HG03520 (cell line): ENCODE measurements at regions not wholly inside any gene's neighbourhood (a gene's known extent, or its start where the extent isn't known, plus 50 kb on each side); places are given as distances from the start of the nearest gene placed in this dataset.
"Not testable (repeated sequence)": the region's sequence is repeated elsewhere in the genome, so short reads cannot be mapped to it uniquely, and the experiment has no call there.

Experiments
- ATAC-seq: cut with Tn5 transposase; IDR thresholded peaks from one replicate; pipeline ENCODE4 v1.9.1; 2021; ENCODE audit warnings: mild to moderate bottlenecking, moderate library complexity; ENCODE audit not compliant: unreplicated experiment

DNA sequence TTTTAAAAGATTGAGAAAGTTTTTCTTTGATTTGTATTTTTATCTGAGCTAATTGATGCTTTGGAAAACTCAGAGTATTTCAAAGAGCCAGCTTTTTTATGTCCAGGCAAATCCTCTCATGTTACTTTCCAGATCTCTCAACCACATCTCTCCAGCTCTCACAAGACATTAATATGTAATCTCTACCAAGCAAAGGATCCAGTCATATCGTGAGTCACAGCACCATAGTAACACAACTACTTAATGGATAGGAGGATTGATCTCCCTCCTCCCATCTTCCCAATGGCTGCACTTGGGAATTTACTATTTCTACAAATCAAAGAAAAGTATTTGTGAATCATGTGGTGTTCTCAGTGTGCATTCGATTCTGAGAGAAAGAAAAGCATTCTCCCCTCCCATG lies 63.3 kb downstream of the POU4F1 start:
- ATAC-seq, result no peak

- ATAC-seq, result not testable (repeated sequence)
Measured at GRCh38 chr13:78526044-78526443, 77.3 kb downstream of the POU4F1 start.

DNA sequence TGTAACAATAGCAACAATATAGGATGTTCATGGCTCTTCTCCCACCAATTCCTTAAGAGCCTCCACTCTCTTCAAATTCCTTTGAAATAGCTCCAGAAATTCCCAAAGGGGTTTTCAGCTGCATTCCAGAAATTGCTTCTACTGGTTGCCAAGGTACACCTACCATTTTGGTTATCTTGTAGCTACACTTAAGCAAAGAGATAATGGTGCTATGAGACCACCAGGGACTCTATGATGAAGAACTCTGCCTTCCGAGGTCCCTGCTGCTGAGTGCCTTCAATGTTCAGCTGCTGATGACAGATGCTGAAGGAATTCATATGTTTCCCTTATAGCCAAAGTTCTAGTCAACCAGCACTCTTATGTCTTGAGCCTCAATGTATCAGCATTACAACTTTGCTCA lies 78.4 kb downstream of the POU4F1 start:
- no peak for ATAC-seq

- ATAC-seq, result no peak
Measured at GRCh38 chr13:78521091-78521490, 82.3 kb downstream of the POU4F1 start.

DNA sequence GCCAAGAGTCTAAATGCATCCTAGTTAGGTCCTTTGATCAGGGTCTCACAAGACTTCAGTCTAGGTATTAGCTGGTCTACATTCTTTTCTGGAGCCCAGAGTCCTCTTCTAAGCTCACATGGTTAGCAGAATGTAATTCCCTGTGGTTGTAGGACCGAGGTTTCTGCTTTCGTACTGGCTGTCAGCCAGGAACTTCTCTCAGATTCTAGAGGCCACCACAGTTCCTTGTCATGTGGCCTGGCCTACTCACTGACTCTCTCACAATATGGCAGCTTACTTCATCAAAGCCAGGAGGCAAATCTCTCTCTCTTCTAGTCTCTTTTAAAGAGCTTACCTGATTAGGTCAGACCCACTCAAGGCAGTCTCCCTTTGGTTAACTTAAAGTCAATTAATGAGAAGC lies 82.9 kb downstream of the POU4F1 start:
- no peak for ATAC-seq

DNA sequence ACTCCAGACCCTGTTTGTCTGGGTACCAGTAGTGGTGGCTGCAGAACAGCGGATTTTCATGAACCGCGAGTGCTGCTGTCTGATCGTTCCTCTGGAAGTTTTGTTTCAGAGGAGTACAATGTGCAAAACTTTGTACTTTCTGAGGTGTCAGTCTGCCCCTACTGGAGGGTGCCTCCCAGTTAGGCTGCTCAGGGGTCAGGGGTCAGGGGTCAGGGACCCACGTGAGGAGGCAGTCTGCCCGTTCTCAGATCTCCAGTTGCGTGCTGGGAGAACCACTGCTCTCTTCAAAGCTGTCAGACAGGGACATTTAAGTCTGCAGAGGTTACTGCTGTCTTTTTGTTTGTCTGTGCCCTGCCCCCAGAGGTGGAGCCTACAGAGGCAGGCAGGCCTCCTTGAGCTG lies 84.9 kb downstream of the POU4F1 start:
- ATAC-seq, result not testable (repeated sequence)

GRCh38 chr13:78499802-78500201 lies 103.5 kb downstream of the POU4F1 start:
- ATAC-seq, result no peak

GRCh38 chr13:78497702-78498355 lies 105.5 kb downstream of the POU4F1 start:
- no peak for ATAC-seq

DNA sequence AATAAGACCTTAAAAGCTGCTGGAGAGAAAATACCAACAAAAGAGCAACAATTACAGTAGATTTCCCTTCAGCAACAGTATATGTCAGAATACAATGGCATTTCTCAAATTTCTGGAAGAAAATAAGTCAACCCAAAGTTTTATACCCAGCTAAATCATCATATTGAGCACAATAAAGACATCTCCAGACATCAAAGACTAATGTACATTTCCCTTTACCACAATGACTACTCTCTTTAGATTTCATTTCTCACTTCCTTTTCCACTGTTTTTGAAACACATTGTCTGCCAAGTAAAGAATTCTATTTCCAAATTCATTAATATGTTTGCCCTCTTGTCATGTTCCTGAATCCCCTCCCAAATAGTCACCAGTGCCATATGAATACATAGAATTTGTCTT lies 111.4 kb downstream of the POU4F1 start:
- no peak for ATAC-seq

GRCh38 chr13:78490225-78490624 lies 113.1 kb downstream of the POU4F1 start:
- not testable (repeated sequence) for ATAC-seq

DNA sequence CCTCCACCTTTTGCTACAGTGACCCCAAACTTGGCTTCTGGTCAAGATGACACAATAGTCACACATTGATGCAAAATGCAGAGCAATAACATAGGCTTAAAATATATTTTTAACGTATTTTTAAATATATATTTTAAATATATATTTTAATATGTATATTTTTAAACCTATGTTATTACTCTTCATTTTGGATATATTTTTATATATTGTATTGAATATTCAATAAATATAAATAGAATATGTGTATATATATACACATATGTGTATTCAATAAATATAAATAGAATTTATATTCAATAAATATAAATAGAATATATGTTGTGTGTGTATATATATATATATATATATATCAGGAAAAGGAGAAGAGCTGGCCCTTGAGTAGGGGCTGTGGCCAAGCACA lies 115.6 kb downstream of the POU4F1 start:
- ATAC-seq, result no peak

DNA sequence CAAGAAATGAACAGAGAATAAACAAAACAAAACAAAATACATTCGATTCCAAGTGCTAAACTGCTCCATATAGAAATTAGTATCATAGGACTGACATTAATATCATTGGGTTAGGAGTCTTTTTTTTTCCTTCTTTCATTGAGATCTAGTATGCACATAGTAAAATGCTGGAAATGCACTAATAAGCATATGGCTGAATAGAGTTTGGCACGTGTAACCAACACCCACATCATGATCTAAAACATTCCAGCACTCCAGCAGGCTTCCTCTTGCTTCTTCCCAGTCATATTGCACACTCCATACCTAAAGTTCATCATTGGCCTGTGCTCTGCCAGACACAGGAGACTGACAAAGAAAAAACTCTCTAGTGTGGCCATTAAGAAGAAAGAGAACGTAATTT lies 117.5 kb downstream of the POU4F1 start:
- ATAC-seq, result no peak

GRCh38 chr13:78478183-78478582 lies 125.2 kb downstream of the POU4F1 start:
- ATAC-seq, result no peak

DNA sequence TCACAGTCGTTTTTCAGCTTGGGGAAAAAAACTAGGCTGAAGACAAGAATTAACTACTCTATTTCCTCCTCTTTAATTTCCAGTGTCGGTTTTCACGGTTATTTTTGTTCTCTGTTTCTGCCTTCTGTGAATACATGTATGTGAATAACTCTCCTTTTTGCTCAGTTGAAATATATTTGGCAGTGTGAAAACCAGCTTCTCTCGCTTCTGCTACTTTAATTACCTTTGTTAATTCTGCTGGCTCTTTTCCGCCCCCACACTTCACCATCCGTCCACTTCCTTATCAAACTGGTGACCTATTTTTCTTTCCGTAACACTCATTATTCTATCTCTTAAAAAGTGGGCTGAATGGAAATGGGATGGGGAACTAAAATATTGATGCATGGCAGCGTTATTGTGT lies 126.4 kb downstream of the POU4F1 start:
- ATAC-seq, result no peak

DNA sequence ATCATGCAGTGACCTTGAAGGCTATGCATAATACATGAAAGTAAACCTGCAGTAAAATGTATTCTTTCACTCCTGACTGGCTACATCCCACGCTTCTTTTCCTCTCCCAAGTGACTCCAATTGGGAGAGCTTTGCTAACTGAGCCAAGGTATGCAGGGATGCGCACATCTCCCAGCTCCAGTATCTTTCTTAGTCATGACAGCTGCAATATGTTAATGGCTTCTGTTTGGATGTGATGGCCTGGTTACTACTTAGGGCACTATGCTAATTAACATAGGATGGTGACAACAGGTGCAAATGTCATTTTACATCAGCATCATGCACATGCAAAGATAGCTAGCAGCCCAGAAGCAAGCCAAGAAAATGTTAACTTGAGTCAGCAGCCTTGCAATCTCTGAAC lies 134.7 kb downstream of the POU4F1 start:
- ATAC-seq, result no peak

DNA sequence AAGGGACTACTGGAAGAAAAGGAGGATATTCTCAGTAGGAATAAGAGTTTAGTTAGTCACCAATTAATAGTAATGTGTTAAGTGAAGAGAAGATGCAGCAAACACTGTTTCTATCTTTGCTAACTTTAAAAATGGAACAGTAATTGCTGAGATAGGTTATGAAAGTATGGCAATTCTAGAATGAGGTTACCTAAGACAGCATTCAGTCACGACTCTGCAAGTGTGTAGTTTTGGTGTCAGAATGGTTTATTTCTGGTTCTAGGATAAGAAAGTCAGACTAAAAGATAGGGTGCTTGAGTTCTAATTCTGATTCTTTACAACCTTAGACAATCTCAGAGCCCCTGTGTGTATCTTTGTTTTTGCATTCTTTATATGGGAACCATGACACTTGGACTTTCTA lies 138.1 kb downstream of the POU4F1 start:
- ATAC-seq, result no peak

GRCh38 chr13:78460176-78460575 lies 143.2 kb downstream of the POU4F1 start:
- ATAC-seq, result no peak

DNA sequence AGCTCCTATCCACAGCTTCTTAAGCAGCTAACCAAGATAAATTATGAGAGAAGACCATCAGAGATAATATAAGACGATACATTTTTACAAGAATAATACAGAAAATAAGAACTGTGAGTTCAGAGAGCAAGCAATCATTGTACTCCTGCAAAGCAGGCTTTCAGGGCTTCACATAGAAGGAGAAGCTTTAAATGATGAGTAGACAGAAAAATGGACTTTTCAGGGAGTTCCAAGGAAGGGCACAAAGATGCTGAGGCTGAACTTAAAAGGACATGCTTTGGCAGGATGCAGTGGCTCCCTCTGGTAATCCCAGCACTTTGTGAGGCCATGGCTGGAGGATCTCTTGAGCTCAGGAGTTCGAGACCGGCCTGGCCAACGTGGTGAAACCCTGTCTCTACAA lies 159.5 kb downstream of the POU4F1 start:
- no peak for ATAC-seq

GRCh38 chr13:78437781-78438180 lies 165.6 kb downstream of the POU4F1 start:
- no peak for ATAC-seq

DNA sequence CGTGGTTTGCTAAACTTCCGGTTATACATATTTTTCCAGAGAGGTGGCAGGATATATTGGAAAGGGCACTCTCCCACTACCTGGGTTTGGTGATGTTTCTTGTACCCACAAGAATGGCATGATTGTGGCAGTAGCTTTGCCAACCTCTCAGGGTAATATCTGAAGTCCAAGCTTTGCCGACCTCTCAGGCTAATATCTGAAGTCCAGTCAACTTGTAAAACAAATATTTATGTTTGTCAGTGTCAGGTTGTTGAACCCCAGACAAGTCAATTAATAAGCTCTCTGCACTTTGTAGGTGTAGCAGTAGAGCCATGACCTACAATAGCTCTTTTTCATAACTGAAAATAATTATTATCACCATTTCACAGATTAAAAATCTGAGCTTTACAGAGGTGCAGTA lies 167.0 kb downstream of the POU4F1 start:
- no peak for ATAC-seq

GRCh38 chr13:78431328-78431727 lies 172.0 kb downstream of the POU4F1 start:
- no peak for ATAC-seq

DNA sequence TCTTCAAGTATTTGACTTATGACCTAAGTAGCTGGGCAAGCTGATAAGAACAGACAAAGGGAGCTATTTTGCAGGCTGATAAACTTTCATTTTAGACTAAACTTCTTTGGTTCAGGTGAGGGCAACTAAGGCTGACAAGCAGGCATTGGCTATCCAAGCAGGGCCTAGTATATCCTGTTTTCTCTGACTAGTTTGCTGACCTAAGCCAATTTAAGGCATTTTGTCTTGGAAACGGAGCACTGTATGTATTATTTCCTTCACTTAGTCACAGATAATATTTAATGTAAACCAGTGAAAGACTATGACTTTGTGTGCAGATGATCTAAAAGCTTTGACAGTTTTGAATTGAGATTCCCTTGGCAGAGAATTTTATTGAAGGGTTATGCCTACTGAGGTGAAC lies 172.5 kb downstream of the POU4F1 start:
- ATAC-seq, result no peak

DNA sequence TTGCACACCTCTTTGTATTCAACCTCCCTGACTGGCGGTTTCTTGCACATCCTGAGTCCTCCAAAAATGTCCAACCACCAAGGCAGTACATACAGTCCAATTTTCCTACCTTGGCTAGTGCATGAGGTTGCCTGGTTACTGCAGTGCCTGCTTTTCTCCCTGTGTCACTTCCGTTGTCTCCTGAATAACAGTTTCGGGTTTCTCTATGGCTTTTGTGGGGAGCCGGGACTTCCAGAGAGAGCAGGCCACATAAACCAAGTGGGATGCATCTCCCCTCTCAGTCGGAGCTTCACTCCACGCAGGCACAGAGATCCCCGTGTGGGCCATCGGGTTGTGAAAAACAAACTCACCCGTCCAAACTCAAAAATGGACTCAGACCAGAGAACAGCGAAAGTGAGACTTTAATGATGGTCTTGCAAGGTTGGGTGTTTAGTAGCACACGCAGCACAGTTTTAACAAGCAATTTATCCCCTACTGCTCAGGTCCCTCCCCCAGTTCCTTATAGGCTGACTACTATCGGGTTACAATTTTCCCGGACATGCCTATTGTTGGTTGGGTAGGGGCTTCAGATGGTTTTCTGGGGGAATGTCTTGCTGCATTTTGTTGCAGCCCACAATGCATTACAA lies 173.1 kb downstream of the POU4F1 start:
- ATAC-seq, result no peak
